22Rv1 (cell line): ENCODE measurements at regions not wholly inside any gene's neighbourhood (a gene's known extent, or its start where the extent isn't known, plus 50 kb on each side); places are given as distances from the start of the nearest gene placed in this dataset.

Experiments
- H3K27ac ChIP-seq: fragments of 450-650 bp; 2 replicates; pipeline ENCODE4 v1.5.1; 2017
- CTCF ChIP-seq: fragments of 450-650 bp; IDR thresholded peaks from 2 replicates; pipeline ENCODE4 v1.5.1; 2017; ENCODE audit warnings: mild to moderate bottlenecking
- ZFX ChIP-seq: fragments of 450-650 bp; IDR thresholded peaks from 2 replicates; pipeline ENCODE4 v1.6.1; 2017; ENCODE audit warnings: antibody characterized with exemption, borderline replicate concordance

- H3K27ac ChIP-seq, result no peak overlapping the region
- TF ChIP-seq ZFX (no peak), CTCF (no peak)
Measured at GRCh38 chr18:56062931-56063330, 474.9 kb upstream of the TCF4 start.

- no peak overlapping the region for H3K27ac ChIP-seq
- no peak for TF ChIP-seq CTCF
- no peak for TF ChIP-seq ZFX
Measured at GRCh38 chr18:56060967-56061541, 473.1 kb upstream of the TCF4 start.

GRCh38 chr18:56052202-56052601 lies 464.2 kb upstream of the TCF4 start:
- TF ChIP-seq CTCF (no peak), ZFX (no peak)
- no peak overlapping the region for H3K27ac ChIP-seq

- TF ChIP-seq CTCF, result no peak
- no peak for TF ChIP-seq ZFX
- no peak overlapping the region for H3K27ac ChIP-seq
Measured at GRCh38 chr18:56044239-56044638, 456.2 kb upstream of the TCF4 start.

- H3K27ac ChIP-seq, result no peak overlapping the region
Measured at GRCh38 chr18:56043641-56044061, 455.7 kb upstream of the TCF4 start.

GRCh38 chr18:56042915-56043536 lies 455.0 kb upstream of the TCF4 start:
- TF ChIP-seq CTCF (no peak), ZFX (no peak)
- H3K27ac ChIP-seq, result no peak overlapping the region

More at GRCh38 chr18:56043641-56044061, 455.7 kb upstream of the TCF4 start:
- no peak for TF ChIP-seq ZFX

GRCh38 chr18:56038171-56039030 lies 450.4 kb upstream of the TCF4 start:
- no peak for TF ChIP-seq ZFX
- TF ChIP-seq CTCF, result no peak
- H3K27ac ChIP-seq, result no peak overlapping the region
